HepG2 (cell line): ENCODE measurements at regions not wholly inside any gene's neighbourhood (a gene's known extent, or its start where the extent isn't known, plus 50 kb on each side); places are given as distances from the start of the nearest gene placed in this dataset.

ENCODE experiments used
- ARHGAP35 ChIP-seq: sonication (generic); formaldehyde crosslinking; IDR thresholded peaks from 2 replicates; pipeline ENCODE4 v1.9.0; 2022; ENCODE audit warnings: mild to moderate bottlenecking, inconsistent platforms, moderate library complexity, missing genetic modification reagents, borderline replicate concordance
- DRAP1 ChIP-seq: IDR thresholded peaks from 2 replicates; pipeline ENCODE4 v1.6.1; 2016; ENCODE audit warnings: missing genetic modification reagents, missing compliant biosample characterization
- FOXP1 ChIP-seq, 2 experiments: fragments of 450-650 bp in 1 of 2; IDR thresholded peaks; 2 replicates each; pipeline ENCODE4 v1.6.1; 2017 to 2018; ENCODE audit warnings: antibody characterized with exemption in 1 of 2
- GFI1 ChIP-seq: sonication (generic); formaldehyde crosslinking; IDR thresholded peaks from 2 replicates; pipeline ENCODE4 v1.5.0; 2020; ENCODE audit warnings: missing genetic modification reagents, mild to moderate bottlenecking, borderline replicate concordance
- HDAC2 ChIP-seq: sonication (generic); formaldehyde crosslinking; IDR thresholded peaks from 2 replicates; pipeline ENCODE4 v1.4.0; 2020; ENCODE audit warnings: missing genetic modification reagents
- KDM4B ChIP-seq: sonication (generic); formaldehyde crosslinking; IDR thresholded peaks from 2 replicates; pipeline ENCODE4 v1.4.0; 2020; ENCODE audit warnings: missing genetic modification reagents
- KLF16 ChIP-seq, 2 experiments: sonication (generic) in 1 of 2; formaldehyde crosslinking in 1 of 2; IDR thresholded peaks; 2 replicates each; pipeline versions ENCODE4 v1.6.1 to v1.8.0; 2016 to 2023; ENCODE audit warnings: missing genetic modification reagents in 2 of 2, missing compliant biosample characterization in 1 of 2
- MED1 ChIP-seq: sonication (generic); formaldehyde crosslinking; IDR thresholded peaks from 2 replicates; pipeline ENCODE4 v1.4.0; 2020; ENCODE audit warnings: missing genetic modification reagents
- NR2F6 ChIP-seq, 2 experiments: IDR thresholded peaks; 2 replicates each; pipeline ENCODE4 v1.6.1; 2016; ENCODE audit warnings: antibody characterized with exemption in 1 of 2, mild to moderate bottlenecking in 1 of 2
- PLRG1 ChIP-seq: fragments of 450-650 bp; conservative IDR thresholded peaks from 2 replicates; pipeline ENCODE4 v1.6.1; 2016
- SAP130 ChIP-seq: IDR thresholded peaks from 2 replicates; pipeline ENCODE4 v1.6.1; 2016; ENCODE audit warnings: low read depth
- SP2 ChIP-seq: sonication (generic); formaldehyde crosslinking; IDR thresholded peaks from 2 replicates; pipeline ENCODE4 v1.5.1; 2020; ENCODE audit warnings: mild to moderate bottlenecking, missing genetic modification reagents
- TFAP4 ChIP-seq: sonication (generic); IDR thresholded peaks from 2 replicates; pipeline ENCODE4 v1.6.1; 2016; ENCODE audit warnings: low read depth, borderline replicate concordance
- YEATS4 ChIP-seq: sonication (generic); formaldehyde crosslinking; IDR thresholded peaks from 2 replicates; pipeline ENCODE4 v1.4.0; 2020; ENCODE audit warnings: missing genetic modification reagents, borderline replicate concordance
- ZNF317 ChIP-seq: sonication (generic); formaldehyde crosslinking; IDR thresholded peaks from 2 replicates; pipeline ENCODE4 v1.5.0; 2020; ENCODE audit warnings: mild to moderate bottlenecking, missing genetic modification reagents
- ZNF333 ChIP-seq: sonication (generic); formaldehyde crosslinking; IDR thresholded peaks from 2 replicates; pipeline ENCODE4 v1.4.0; 2020; ENCODE audit warnings: mild to moderate bottlenecking, missing genetic modification reagents, borderline replicate concordance
- ZNF354B ChIP-seq: sonication (generic); formaldehyde crosslinking; IDR thresholded peaks from 2 replicates; pipeline ENCODE4 v1.8.0; 2022; ENCODE audit warnings: mild to moderate bottlenecking, missing genetic modification reagents
- ZNF550 ChIP-seq: sonication (generic); formaldehyde crosslinking; IDR thresholded peaks from 2 replicates; pipeline ENCODE4 v1.4.0; 2020; ENCODE audit warnings: mild to moderate bottlenecking, missing genetic modification reagents, borderline replicate concordance
- ZNF777 ChIP-seq: sonication (generic); formaldehyde crosslinking; IDR thresholded peaks from 2 replicates; pipeline ENCODE4 v1.4.0; 2020; ENCODE audit warnings: missing genetic modification reagents
- ZSCAN25 ChIP-seq: sonication (generic); formaldehyde crosslinking; IDR thresholded peaks from 2 replicates; pipeline ENCODE4 v1.8.0; 2022; ENCODE audit warnings: mild to moderate bottlenecking, missing genetic modification reagents
- ZSCAN31 ChIP-seq: sonication (generic); formaldehyde crosslinking; IDR thresholded peaks from 2 replicates; pipeline ENCODE4 v1.5.0; 2020; ENCODE audit warnings: low read depth, mild to moderate bottlenecking, missing genetic modification reagents
- TF ChIP-seq, protein P1 (sequence below): sonication (generic); formaldehyde crosslinking; IDR thresholded peaks from 2 replicates; pipeline ENCODE4 v1.8.0; 2023; ENCODE audit warnings: mild to moderate bottlenecking, missing genetic modification reagents

DNA sequence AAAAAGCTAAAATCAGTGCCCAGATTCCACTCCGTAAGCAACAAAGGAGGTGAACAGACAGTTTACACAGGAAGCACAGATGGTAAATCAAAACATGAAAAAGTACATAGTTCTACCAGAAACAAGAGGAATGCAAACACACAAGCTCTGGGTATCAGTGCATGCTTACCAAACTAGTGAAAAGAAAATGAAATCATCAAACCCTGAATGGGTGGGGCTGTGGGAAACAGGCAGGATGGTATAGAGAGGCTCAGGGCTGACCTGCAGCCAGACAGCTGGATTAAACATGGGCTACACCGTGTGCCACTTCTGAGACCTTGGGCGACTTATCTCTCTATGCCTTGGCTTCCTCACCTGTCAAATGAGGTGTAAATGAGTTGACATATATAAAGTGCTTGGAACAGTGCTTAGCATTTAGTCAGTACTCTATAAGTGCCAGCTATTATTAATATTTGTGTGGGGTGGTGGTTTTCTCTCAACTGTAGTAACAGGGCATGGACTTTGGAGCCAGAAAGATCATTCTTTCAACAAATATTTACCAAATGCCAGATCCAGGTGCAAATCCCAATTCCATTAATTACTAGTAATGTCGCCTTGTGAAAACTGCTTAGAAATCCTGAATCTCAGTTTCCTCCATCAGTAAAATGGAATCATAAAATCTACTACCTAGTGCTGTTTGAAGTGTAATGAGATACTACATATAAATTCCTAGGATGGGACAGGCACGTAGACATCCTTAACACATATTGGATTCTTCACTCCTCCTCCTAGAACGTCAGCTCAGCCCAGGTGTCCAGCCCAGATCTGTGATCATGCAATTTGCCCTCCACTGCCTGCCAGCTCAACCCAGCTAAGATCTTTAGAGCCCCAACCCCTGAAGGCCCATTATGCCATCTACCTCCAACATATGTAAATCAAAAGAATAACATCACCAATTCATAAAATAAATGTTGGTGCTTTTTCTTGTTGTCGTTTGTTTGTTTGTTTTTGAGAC, 55.5 kb upstream of the SMAD3 start (continued):
- TF ChIP-seq, protein P1, sequence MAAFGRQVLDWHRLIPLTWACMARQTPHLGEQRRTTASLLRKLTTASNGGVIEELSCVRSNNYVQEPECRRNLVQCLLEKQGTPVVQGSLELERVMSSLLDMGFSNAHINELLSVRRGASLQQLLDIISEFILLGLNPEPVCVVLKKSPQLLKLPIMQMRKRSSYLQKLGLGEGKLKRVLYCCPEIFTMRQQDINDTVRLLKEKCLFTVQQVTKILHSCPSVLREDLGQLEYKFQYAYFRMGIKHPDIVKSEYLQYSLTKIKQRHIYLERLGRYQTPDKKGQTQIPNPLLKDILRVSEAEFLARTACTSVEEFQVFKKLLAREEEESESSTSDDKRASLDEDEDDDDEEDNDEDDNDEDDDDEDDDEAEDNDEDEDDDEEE: no peak
- no peak for TF ChIP-seq PLRG1
- TF ChIP-seq FOXP1 (IDR thresholded peaks at IDR 0.05): no peak
- peak; percentile 64 for TF ChIP-seq FOXP1 (CRISPR knock-in tag; IDR thresholded peaks at IDR 0.05)
- TF ChIP-seq ZNF550 (CRISPR knock-in tag): no peak
- TF ChIP-seq MED1: 0 out of 2 replicates have a peak, but pooled peaks have one; percentile 10
- TF ChIP-seq YEATS4: no peak
- TF ChIP-seq GFI1 (CRISPR knock-in tag): peak; percentile 44; the same call in 1 of the 2 replicates
- peak; percentile 25; the same call in 1 of the 2 replicates for TF ChIP-seq HDAC2 (CRISPR knock-in tag)
- TF ChIP-seq ZNF333 (CRISPR knock-in tag): no peak
- TF ChIP-seq SP2 (CRISPR knock-in tag): no peak
- TF ChIP-seq TFAP4: peak; percentile 43; the same call in 1 of the 2 replicates
- peak; percentile 40 for TF ChIP-seq SAP130
- no peak for TF ChIP-seq ZNF354B (CRISPR knock-in tag)
- no peak for TF ChIP-seq ZNF317 (CRISPR knock-in tag)
- no peak for TF ChIP-seq ARHGAP35 (CRISPR knock-in tag)
- TF ChIP-seq NR2F6 (IDR thresholded peaks at IDR 0.05): no peak
- TF ChIP-seq NR2F6 (CRISPR knock-in tag; IDR thresholded peaks at IDR 0.05): no peak
- 0 out of 4 replicates have a peak, but pooled peaks of 1 of the 2 experiments have one; percentile 20 for TF ChIP-seq KLF16 (CRISPR knock-in tag; IDR thresholded peaks at IDR 0.05)
- TF ChIP-seq ZSCAN25 (CRISPR knock-in tag): 0 out of 2 replicates have a peak, but pooled peaks have one; percentile 28
- no peak for TF ChIP-seq KDM4B
- TF ChIP-seq DRAP1: 0 out of 2 replicates have a peak, but pooled peaks have one; percentile 9
- no peak for TF ChIP-seq ZSCAN31 (CRISPR knock-in tag)
- no peak for TF ChIP-seq ZNF777 (CRISPR knock-in tag)
- TF ChIP-seq, all 625 proteins: peak for 13
